HCT116 (cell line): ENCODE measurements at regions not wholly inside any gene's neighbourhood (a gene's known extent, or its start where the extent isn't known, plus 50 kb on each side); places are given as distances from the start of the nearest gene placed in this dataset.

Experiments
- ATAC-seq: fragments of 200-7000 bp; cut with Tn5 transposase; 2 replicates; pipeline ENCODE4 v1.9.1; 2020; ENCODE audit warnings: mild to moderate bottlenecking, moderate library complexity
- BruUV-seq: library from RNA; stranded (reverse); fragments of 400-500 nt; replicated peaks from 2 replicates; lab custom pipeline; 2021; lab: Mats Ljungman, UMichigan
- CTCF ChIA-PET: fragments of 300-600 bp; sonication (Branson Sonifier 250); formaldehyde crosslinking; loops from one replicate; lab custom pipeline; 2021; ENCODE audit warnings: antibody characterized with exemption; lab: Charles Lee
- POLR2A ChIA-PET: fragments of 300-600, 350-600 bp; sonication (Branson Sonifier 250); formaldehyde crosslinking; loops from one replicate; lab custom pipeline; 2021; ENCODE audit warnings: antibody characterized with exemption; lab: Charles Lee
- RAD21 ChIA-PET, 2 experiments: fragments of 300-600 bp; sonication (Branson Sonifier 250); formaldehyde crosslinking; loops; one replicate each; lab custom pipeline; 2023; ENCODE audit warnings: low total read pairs in 2 of 2; ENCODE audit not compliant: uncharacterized antibody in 2 of 2, unreplicated experiment in 2 of 2, low non-redundant PET in 1 of 2; lab: Charles Lee
- DNase-seq: peaks from one replicate; pipeline ENCODE4 v3.0.0-alpha.2; 2010; ENCODE audit warnings: low read depth, low spot score
- H2AFZ ChIP-seq: fragments of 200-600 bp; shearing (Covaris generic), sonication (generic); 2 replicates; pipeline ENCODE4 v1.6.1; 2017; ENCODE audit warnings: low read depth, mixed run types, mixed read lengths, antibody characterized with exemption, low read length; ENCODE audit not compliant: poor library complexity, severe bottlenecking
- H3K27ac ChIP-seq: 2 replicates; pipeline ENCODE4 v1.5.1; 2012; ENCODE audit warnings: low read depth, low read length
- H3K27me3 ChIP-seq: fragments of 200-600 bp; sonication (generic); 2 replicates; pipeline ENCODE4 v1.6.1; 2016; ENCODE audit warnings: mixed run types, low read length, mixed read lengths; ENCODE audit not compliant: insufficient read depth
- H3K36me3 ChIP-seq, 2 experiments: fragments of 200-500 bp in 1 of 2; fragments of 200-600 bp in 1 of 2; sonication (Bioruptor generic) in 1 of 2; sonication (generic) in 1 of 2; 2 replicates each; pipeline versions ENCODE4 v1.5.1 to v1.6.1; 2014 to 2016; ENCODE audit warnings: low read length in 2 of 2, inconsistent platforms in 1 of 2, mixed read lengths in 1 of 2, mixed run types in 1 of 2; ENCODE audit not compliant: insufficient read depth in 2 of 2, control insufficient read depth in 1 of 2
- H3K4me1 ChIP-seq, 2 experiments: fragments of 200-600 bp in 1 of 2; sonication (generic) in 1 of 2; 2 replicates each; pipeline versions ENCODE4 v1.5.1 to v1.6.1; 2012 to 2017; ENCODE audit warnings: low read length in 2 of 2, inconsistent platforms in 1 of 2, mild to moderate bottlenecking in 1 of 2, mixed read lengths in 1 of 2, mixed run types in 1 of 2, moderate library complexity in 1 of 2; ENCODE audit not compliant: insufficient read depth in 2 of 2, control insufficient read depth in 1 of 2
- H3K4me2 ChIP-seq: fragments of 200-600 bp; sonication (generic); 2 replicates; pipeline ENCODE4 v1.6.1; 2017; ENCODE audit warnings: mixed run types, low read length, mixed read lengths
- H3K4me3 ChIP-seq, 2 experiments: fragments of 200-600 bp in 1 of 2; sonication (generic) in 1 of 2; replicated peaks in 1 of 2; 2 replicates each; pipeline ENCODE4 v1.5.1; 2011 to 2016; ENCODE audit warnings: low read length in 2 of 2, control low read depth in 1 of 2, low read depth in 1 of 2, mild to moderate bottlenecking in 1 of 2, mixed read lengths in 1 of 2, mixed run types in 1 of 2
- H3K79me2 ChIP-seq: fragments of 200-600 bp; sonication (generic); 2 replicates; pipeline ENCODE4 v1.6.1; 2017; ENCODE audit warnings: mild to moderate bottlenecking, mixed run types, low read length, moderate library complexity, mixed read lengths; ENCODE audit not compliant: insufficient read depth
- H3K9ac ChIP-seq: fragments of 200-600 bp; sonication (generic); 2 replicates; pipeline ENCODE4 v1.6.1; 2016; ENCODE audit warnings: low read length, mixed read lengths
- H3K9me2 ChIP-seq: fragments of 200-600 bp; sonication (generic), shearing (Covaris generic); 2 replicates; pipeline ENCODE4 v1.6.1; 2017; ENCODE audit warnings: mixed run types, mild to moderate bottlenecking, moderate library complexity; ENCODE audit not compliant: insufficient read depth
- H3K9me3 ChIP-seq, 2 experiments: fragments of 200-500 bp in 1 of 2; fragments of 200-600 bp in 1 of 2; sonication (Bioruptor generic) in 1 of 2; sonication (generic) in 1 of 2; 2 replicates each; pipeline ENCODE4 v1.6.1; 2014 to 2017; ENCODE audit warnings: low read length in 2 of 2, mixed read lengths in 2 of 2, inconsistent platforms in 1 of 2, low read depth in 1 of 2, mild to moderate bottlenecking in 1 of 2, mixed run types in 1 of 2, moderate library complexity in 1 of 2; ENCODE audit not compliant: control insufficient read depth in 1 of 2, insufficient read depth in 1 of 2
- H4K20me1 ChIP-seq: fragments of 200-600 bp; sonication (generic), shearing (Covaris generic); 2 replicates; pipeline ENCODE4 v1.6.1; 2017; ENCODE audit warnings: mixed run types, mild to moderate bottlenecking, moderate library complexity; ENCODE audit not compliant: insufficient read depth
- CBX3 ChIP-seq: IDR thresholded peaks from 2 replicates; pipeline ENCODE4 v1.6.1; 2012; ENCODE audit warnings: low read depth
- CEBPB ChIP-seq: IDR thresholded peaks from 2 replicates; pipeline ENCODE4 v1.6.1; 2012; ENCODE audit warnings: low read depth
- ELF1 ChIP-seq: IDR thresholded peaks from 2 replicates; pipeline ENCODE4 v1.6.1; 2012; ENCODE audit warnings: low read depth, borderline replicate concordance
- EZH2 ChIP-seq: fragments of 200-600 bp; sonication (generic); IDR thresholded peaks from 2 replicates; pipeline ENCODE4 v1.6.1; 2017; ENCODE audit warnings: antibody characterized with exemption, mixed run types
- RAD21 ChIP-seq: IDR thresholded peaks from 2 replicates; pipeline ENCODE4 v1.6.1; 2012; ENCODE audit warnings: low read depth, mild to moderate bottlenecking
- SIN3A ChIP-seq: IDR thresholded peaks from 2 replicates; pipeline ENCODE4 v1.6.1; 2012; ENCODE audit warnings: low read depth
- SP1 ChIP-seq: IDR thresholded peaks from 2 replicates; pipeline ENCODE4 v1.6.1; 2012; ENCODE audit warnings: low read depth
- SRF ChIP-seq: IDR thresholded peaks from 2 replicates; pipeline ENCODE4 v1.6.1; 2012; ENCODE audit warnings: low read depth
- TCF7L2 ChIP-seq: IDR thresholded peaks from 2 replicates; pipeline ENCODE4 v1.7.0; 2011; ENCODE audit warnings: borderline replicate concordance, inconsistent platforms; ENCODE audit not compliant: insufficient read depth, insufficient read length; ENCODE audit errors: extremely low read depth
- ZFX ChIP-seq: fragments of 450-650 bp; IDR thresholded peaks from 2 replicates; pipeline ENCODE4 v1.6.1; 2017
- intact Hi-C: fragments of 100-400 bp; cut with micrococcal nuclease; formaldehyde crosslinking; loops from 2 replicates; pipeline ENCODE4 v1.10.0; 2022
- TF ChIP-seq, protein P1 (sequence below): IDR thresholded peaks from 2 replicates; pipeline ENCODE4 v1.6.1; 2011; ENCODE audit warnings: mild to moderate bottlenecking, low read length, moderate library complexity; ENCODE audit not compliant: insufficient replicate concordance; ENCODE audit errors: extremely low read depth
- TF ChIP-seq, protein P2 (sequence below): IDR thresholded peaks from 2 replicates; pipeline ENCODE4 v1.6.1; 2012; ENCODE audit warnings: low read depth
- TF ChIP-seq, protein P3 (sequence below): IDR thresholded peaks from 2 replicates; pipeline ENCODE4 v1.6.1; 2012

DNA sequence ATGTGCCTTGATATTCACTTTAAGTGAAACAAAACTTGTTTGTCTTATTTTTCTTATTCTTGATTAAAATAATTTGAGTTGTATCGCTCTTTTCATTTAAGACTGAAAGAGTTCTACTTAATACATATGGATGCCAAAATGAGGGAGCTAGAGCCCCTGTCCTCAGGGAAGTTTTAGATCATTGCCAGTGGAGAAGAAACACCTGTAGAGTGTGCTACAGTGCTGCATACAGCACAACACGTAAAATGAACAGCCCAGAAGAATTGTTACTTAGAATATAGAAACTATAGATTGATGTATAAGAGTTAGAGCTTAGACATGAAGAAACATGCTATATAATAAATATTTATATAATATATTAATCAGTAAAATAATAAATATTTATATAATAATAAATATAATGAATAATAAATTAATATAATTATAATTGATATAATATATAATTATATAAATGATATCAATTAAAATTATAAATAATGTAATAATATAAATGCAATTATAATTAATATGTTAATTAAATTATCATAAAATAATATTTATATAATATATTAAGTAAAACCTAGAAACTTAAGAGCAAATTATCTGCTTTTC is 1234.7 kb downstream of the ROBO2 start (continued):
- TF ChIP-seq, protein P1, sequence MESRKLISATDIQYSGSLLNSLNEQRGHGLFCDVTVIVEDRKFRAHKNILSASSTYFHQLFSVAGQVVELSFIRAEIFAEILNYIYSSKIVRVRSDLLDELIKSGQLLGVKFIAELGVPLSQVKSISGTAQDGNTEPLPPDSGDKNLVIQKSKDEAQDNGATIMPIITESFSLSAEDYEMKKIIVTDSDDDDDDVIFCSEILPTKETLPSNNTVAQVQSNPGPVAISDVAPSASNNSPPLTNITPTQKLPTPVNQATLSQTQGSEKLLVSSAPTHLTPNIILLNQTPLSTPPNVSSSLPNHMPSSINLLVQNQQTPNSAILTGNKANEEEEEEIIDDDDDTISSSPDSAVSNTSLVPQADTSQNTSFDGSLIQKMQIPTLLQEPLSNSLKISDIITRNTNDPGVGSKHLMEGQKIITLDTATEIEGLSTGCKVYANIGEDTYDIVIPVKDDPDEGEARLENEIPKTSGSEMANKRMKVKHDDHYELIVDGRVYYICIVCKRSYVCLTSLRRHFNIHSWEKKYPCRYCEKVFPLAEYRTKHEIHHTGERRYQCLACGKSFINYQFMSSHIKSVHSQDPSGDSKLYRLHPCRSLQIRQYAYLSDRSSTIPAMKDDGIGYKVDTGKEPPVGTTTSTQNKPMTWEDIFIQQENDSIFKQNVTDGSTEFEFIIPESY, result no peak
- TF ChIP-seq, protein P2, sequence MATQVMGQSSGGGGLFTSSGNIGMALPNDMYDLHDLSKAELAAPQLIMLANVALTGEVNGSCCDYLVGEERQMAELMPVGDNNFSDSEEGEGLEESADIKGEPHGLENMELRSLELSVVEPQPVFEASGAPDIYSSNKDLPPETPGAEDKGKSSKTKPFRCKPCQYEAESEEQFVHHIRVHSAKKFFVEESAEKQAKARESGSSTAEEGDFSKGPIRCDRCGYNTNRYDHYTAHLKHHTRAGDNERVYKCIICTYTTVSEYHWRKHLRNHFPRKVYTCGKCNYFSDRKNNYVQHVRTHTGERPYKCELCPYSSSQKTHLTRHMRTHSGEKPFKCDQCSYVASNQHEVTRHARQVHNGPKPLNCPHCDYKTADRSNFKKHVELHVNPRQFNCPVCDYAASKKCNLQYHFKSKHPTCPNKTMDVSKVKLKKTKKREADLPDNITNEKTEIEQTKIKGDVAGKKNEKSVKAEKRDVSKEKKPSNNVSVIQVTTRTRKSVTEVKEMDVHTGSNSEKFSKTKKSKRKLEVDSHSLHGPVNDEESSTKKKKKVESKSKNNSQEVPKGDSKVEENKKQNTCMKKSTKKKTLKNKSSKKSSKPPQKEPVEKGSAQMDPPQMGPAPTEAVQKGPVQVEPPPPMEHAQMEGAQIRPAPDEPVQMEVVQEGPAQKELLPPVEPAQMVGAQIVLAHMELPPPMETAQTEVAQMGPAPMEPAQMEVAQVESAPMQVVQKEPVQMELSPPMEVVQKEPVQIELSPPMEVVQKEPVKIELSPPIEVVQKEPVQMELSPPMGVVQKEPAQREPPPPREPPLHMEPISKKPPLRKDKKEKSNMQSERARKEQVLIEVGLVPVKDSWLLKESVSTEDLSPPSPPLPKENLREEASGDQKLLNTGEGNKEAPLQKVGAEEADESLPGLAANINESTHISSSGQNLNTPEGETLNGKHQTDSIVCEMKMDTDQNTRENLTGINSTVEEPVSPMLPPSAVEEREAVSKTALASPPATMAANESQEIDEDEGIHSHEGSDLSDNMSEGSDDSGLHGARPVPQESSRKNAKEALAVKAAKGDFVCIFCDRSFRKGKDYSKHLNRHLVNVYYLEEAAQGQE, result no peak
- TF ChIP-seq EZH2 (no peak), SIN3A (no peak), SRF (no peak), CBX3 (no peak), ELF1 (no peak), SP1 (no peak)

DNA sequence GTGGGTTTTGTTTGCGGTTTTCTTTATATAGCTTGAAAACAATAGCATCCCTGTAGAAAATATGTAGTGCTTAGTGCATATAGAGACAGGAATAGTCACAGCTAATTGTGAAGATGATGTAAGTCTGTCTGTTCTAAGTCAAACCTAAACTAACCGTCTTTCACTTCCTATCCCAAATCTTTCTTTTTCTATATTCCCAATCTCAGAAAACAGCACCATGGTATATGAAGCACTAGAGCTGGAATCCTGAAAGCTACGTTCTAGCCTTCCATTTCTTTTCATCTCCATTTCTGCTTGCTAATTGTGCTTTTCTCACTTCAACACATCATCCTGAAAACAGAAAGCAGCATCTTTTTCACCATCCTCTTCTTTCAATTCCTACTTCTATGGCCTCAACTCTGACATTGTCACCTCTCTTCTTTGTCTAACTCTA is 1235.5 kb downstream of the ROBO2 start:
- H3K4me2 ChIP-seq, result no peak overlapping the region
- no peaks in the 10 kb centered on the region for H3K79me2 ChIP-seq
- H3K27me3 ChIP-seq, result no peaks in the 10 kb centered on the region
- no peaks in the 10 kb centered on the region for H3K4me1 ChIP-seq
- H3K9me3 ChIP-seq, result peaks cover 4 to 15% of the 10 kb centered on the region in 2 experiments; a peak in 2 of 4 replicates
- ChIA-PET RAD21 (no interaction called here), POLR2A (no interaction called here), CTCF (no interaction called here)
- no peak for DNase-seq
- H3K9me2 ChIP-seq, result no peaks in the 10 kb centered on the region
- H3K27ac ChIP-seq, result no peak overlapping the region
- H3K36me3 ChIP-seq, result no peaks in the 10 kb centered on the region
- no peak for ATAC-seq
- intact Hi-C loops, result no loop called here
- H4K20me1 ChIP-seq, result no peaks in the 10 kb centered on the region
- no peak overlapping the region for H2AFZ ChIP-seq
- no TSS peak for BruUV-seq
- no peak overlapping the region for H3K9ac ChIP-seq
- no peak overlapping the region for H3K4me3 ChIP-seq
- TF ChIP-seq RAD21, result no peak
- TF ChIP-seq, protein P3, sequence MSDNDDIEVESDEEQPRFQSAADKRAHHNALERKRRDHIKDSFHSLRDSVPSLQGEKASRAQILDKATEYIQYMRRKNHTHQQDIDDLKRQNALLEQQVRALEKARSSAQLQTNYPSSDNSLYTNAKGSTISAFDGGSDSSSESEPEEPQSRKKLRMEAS, result no peak
- TF ChIP-seq, protein P2, result no peak
- no peak for TF ChIP-seq CEBPB
- TF ChIP-seq SRF, result no peak
- TF ChIP-seq ZFX, result no peak
- no peak for TF ChIP-seq EZH2
- TF ChIP-seq, protein P1, result no peak
- no peak for TF ChIP-seq TCF7L2
